NCI-H1105 treated with DMSO at 0.1 percent for 48 hours (cell line): ENCODE measurements at regions not wholly inside any gene's neighbourhood (a gene's known extent, or its start where the extent isn't known, plus 50 kb on each side); places are given as distances from the start of the nearest gene placed in this dataset.
A peak's percentile ranks its signal among the peaks of the same experiment; 100 is the strongest.

ENCODE experiments used
- DNase-seq: peaks from one replicate; lab custom pipeline; 2025; lab: John Stamatoyannopoulos, UW

- no peak for DNase-seq
Observed at GRCh38 chr2:167900435-167901114, 346.8 kb downstream of the STK39 start.

- DNase-seq: no peak
Observed at GRCh38 chr2:167898340-167898739, 349.1 kb downstream of the STK39 start.

GRCh38 chr2:167891841-167892240 lies 355.6 kb downstream of the STK39 start:
- DNase-seq: no peak

- DNase-seq: peak; percentile 45
Observed at GRCh38 chr2:167890739-167891138, 356.7 kb downstream of the STK39 start.

GRCh38 chr2:167880415-167880814 lies 367.0 kb downstream of the STK39 start:
- no peak for DNase-seq

- DNase-seq: no peak
Observed at GRCh38 chr2:167875529-167875928, 371.9 kb downstream of the STK39 start.

GRCh38 chr2:167874812-167875211 lies 372.6 kb downstream of the STK39 start:
- no peak for DNase-seq

- no peak for DNase-seq
Observed at GRCh38 chr2:167871286-167871685, 376.1 kb downstream of the STK39 start.

- DNase-seq: no peak
Observed at GRCh38 chr2:167869200-167869599, 378.2 kb downstream of the STK39 start.

GRCh38 chr2:167863377-167863776 lies 384.0 kb downstream of the STK39 start:
- no peak for DNase-seq

- no peak for DNase-seq
Observed at GRCh38 chr2:167862782-167863181, 384.6 kb downstream of the STK39 start.

- no peak for DNase-seq
Observed at GRCh38 chr2:167862296-167862695, 385.1 kb downstream of the STK39 start.

GRCh38 chr2:167861574-167862193 lies 385.7 kb downstream of the STK39 start:
- no peak for DNase-seq

GRCh38 chr2:167860082-167860481 lies 387.3 kb downstream of the STK39 start:
- no peak for DNase-seq

GRCh38 chr2:167859676-167860075 lies 387.7 kb downstream of the STK39 start:
- no peak for DNase-seq

GRCh38 chr2:167858086-167858485 lies 389.3 kb downstream of the STK39 start:
- no peak for DNase-seq

GRCh38 chr2:167857416-167857815 lies 390.0 kb downstream of the STK39 start:
- DNase-seq: no peak

- DNase-seq: no peak
Observed at GRCh38 chr2:167856190-167856589, 391.2 kb downstream of the STK39 start.

GRCh38 chr2:167855211-167855610 lies 392.2 kb downstream of the STK39 start:
- DNase-seq: no peak

GRCh38 chr2:167853717-167854116 lies 393.7 kb downstream of the STK39 start:
- DNase-seq: no peak

GRCh38 chr2:167851876-167852275 lies 395.5 kb downstream of the STK39 start:
- no peak for DNase-seq

- no peak for DNase-seq
Observed at GRCh38 chr2:167851323-167851860, 396.0 kb downstream of the STK39 start.

- DNase-seq: peak; percentile 74
Observed at GRCh38 chr2:167844714-167845530, 402.5 kb downstream of the STK39 start.
